ENCODE measurements at regions not wholly inside any gene's neighbourhood (a gene's known extent, or its start where the extent isn't known, plus 50 kb on each side); places are given as distances from the start of the nearest gene placed in this dataset.

DNA sequence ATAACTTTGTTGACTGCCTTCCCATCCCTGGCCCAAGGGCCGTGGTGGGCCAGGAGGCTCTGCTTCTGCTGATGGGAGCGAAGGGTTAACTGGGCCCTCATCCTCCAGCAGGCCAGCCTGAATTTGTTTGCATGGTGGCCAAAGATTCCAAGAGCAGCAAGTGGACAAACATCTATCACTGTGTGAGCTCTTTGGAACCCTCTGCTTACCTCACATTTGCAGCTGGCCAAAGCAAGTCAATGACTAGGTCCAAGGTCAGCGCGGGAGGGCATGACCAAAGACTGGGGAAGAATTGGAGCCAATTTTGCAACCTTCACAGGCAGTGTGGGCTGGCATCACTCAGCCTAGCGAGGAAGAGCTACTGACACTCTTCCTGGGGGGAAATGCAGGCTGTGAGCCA lies 67.8 kb upstream of the ATP6AP2 start:
- Histone ChIP-seq H3K4me3 (no peak overlapping the region), H3K27me3 (no peaks in the 10 kb centered on the region), H3K4me1 (no peaks in the 10 kb centered on the region), H3K27ac (no peak overlapping the region), H3K36me3 (no peaks in the 10 kb centered on the region), H3K9me3 (no peaks in the 10 kb centered on the region)
- no peak for DNase-seq
- 79% methylated on average over 5 of the region's 5 CpGs; no CpG with 5 or more reads in 1 of the 2 donors for WGBS, 2 donors (ENCODE audit: low coverage in 1 of 2)
- TF ChIP-seq, protein P1, sequence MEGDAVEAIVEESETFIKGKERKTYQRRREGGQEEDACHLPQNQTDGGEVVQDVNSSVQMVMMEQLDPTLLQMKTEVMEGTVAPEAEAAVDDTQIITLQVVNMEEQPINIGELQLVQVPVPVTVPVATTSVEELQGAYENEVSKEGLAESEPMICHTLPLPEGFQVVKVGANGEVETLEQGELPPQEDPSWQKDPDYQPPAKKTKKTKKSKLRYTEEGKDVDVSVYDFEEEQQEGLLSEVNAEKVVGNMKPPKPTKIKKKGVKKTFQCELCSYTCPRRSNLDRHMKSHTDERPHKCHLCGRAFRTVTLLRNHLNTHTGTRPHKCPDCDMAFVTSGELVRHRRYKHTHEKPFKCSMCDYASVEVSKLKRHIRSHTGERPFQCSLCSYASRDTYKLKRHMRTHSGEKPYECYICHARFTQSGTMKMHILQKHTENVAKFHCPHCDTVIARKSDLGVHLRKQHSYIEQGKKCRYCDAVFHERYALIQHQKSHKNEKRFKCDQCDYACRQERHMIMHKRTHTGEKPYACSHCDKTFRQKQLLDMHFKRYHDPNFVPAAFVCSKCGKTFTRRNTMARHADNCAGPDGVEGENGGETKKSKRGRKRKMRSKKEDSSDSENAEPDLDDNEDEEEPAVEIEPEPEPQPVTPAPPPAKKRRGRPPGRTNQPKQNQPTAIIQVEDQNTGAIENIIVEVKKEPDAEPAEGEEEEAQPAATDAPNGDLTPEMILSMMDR (IDR thresholded peaks at IDR 0.05): no peak
- no peak for TF ChIP-seq EP300 (IDR thresholded peaks at IDR 0.05; ENCODE audit: low read depth)
- no peak for TF ChIP-seq POLR2A (IDR thresholded peaks at IDR 0.05)
- TF ChIP-seq POLR2AphosphoS5 (IDR thresholded peaks at IDR 0.05): no peak
- intact Hi-C loops (cut with DNase I; ENCODE audit: low total_unique reads): no loop called here
- in situ Hi-C loops (cut with MboI; ENCODE audit: low pct_ligation_motif_present in 1 of 4, low pct_unique_long_range_greater_than_20kb in 1 of 4, low sequenced_read_pairs in 3 of 4): no loop called here

DNA sequence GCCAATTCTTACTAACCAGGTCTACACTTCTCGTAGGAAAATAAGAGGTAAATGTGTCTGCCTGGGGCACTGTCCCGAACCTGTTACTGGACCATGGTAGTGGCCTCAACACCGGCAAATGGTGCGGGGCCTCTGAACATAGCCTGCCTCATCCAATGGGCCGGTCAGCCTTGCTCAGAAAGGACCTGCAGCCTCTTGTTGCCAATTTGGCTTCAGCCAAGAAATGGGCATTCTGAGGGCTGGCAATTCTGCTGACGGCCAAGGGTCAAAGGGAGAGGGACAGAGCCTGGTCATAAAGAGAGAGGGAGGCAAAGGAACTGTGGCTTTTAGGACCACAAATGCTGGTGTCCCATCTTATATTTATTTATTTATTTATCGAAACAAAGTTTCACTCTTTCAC lies 69.5 kb upstream of the ATP6AP2 start:
- Histone ChIP-seq H3K27me3 (no peaks in the 10 kb centered on the region), H3K4me3 (no peak overlapping the region), H3K36me3 (no peaks in the 10 kb centered on the region), H3K4me1 (no peaks in the 10 kb centered on the region), H3K27ac (no peak overlapping the region), H3K9me3 (no peaks in the 10 kb centered on the region)
- 92% methylated on average over 7 of the region's 7 CpGs; no CpG with 5 or more reads in 1 of the 2 donors for WGBS, 2 donors (ENCODE audit: low coverage in 1 of 2)
- in situ Hi-C loops (cut with MboI; ENCODE audit: low pct_ligation_motif_present in 1 of 4, low pct_unique_long_range_greater_than_20kb in 1 of 4, low sequenced_read_pairs in 3 of 4) (no loop called here), intact Hi-C loops (cut with DNase I; ENCODE audit: low total_unique reads) (no loop called here)
- TF ChIP-seq EP300 (IDR thresholded peaks at IDR 0.05; ENCODE audit: low read depth): no peak
- no peak for DNase-seq

DNA sequence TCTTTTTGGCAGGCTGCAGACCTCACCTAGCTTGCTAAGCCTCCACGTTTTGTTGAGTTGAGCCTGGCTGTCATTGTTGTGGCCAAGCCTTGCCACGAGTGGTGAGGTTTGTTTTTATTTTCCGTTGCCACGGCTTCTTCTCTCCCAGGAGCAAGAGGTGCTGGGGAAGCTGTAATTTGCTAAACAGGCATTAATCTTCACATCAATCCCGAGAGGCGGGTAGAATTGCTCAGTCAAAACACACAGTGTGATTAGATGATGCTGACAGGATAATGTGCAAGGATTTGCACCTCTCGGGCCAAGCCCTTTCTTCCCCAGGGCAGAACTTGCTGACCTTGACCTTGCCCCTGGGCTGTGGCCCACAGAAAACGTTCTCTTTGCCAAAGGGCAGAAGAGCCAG lies 72.2 kb upstream of the ATP6AP2 start:
- 61% methylated on average over 8 of the region's 8 CpGs; no CpG with 5 or more reads in 1 of the 2 donors for WGBS, 2 donors (ENCODE audit: low coverage in 1 of 2)
- DNase-seq: no peak
- H3K4me1 ChIP-seq: no peaks in the 10 kb centered on the region
- TF ChIP-seq POLR2A (IDR thresholded peaks at IDR 0.05) (no peak), POLR2AphosphoS5 (IDR thresholded peaks at IDR 0.05) (no peak), EP300 (IDR thresholded peaks at IDR 0.05; ENCODE audit: low read depth) (no peak)
- TF ChIP-seq, protein P1 (IDR thresholded peaks at IDR 0.05): no peak
- H3K9me3 ChIP-seq: no peaks in the 10 kb centered on the region
- no peak overlapping the region for H3K4me3 ChIP-seq
- intact Hi-C loops (cut with DNase I; ENCODE audit: low total_unique reads) (no loop called here), in situ Hi-C loops (cut with MboI; ENCODE audit: low pct_ligation_motif_present in 1 of 4, low pct_unique_long_range_greater_than_20kb in 1 of 4, low sequenced_read_pairs in 3 of 4) (no loop called here)
- no peak overlapping the region for H3K27ac ChIP-seq
- no peaks in the 10 kb centered on the region for H3K27me3 ChIP-seq
- H3K36me3 ChIP-seq: no peaks in the 10 kb centered on the region

DNA sequence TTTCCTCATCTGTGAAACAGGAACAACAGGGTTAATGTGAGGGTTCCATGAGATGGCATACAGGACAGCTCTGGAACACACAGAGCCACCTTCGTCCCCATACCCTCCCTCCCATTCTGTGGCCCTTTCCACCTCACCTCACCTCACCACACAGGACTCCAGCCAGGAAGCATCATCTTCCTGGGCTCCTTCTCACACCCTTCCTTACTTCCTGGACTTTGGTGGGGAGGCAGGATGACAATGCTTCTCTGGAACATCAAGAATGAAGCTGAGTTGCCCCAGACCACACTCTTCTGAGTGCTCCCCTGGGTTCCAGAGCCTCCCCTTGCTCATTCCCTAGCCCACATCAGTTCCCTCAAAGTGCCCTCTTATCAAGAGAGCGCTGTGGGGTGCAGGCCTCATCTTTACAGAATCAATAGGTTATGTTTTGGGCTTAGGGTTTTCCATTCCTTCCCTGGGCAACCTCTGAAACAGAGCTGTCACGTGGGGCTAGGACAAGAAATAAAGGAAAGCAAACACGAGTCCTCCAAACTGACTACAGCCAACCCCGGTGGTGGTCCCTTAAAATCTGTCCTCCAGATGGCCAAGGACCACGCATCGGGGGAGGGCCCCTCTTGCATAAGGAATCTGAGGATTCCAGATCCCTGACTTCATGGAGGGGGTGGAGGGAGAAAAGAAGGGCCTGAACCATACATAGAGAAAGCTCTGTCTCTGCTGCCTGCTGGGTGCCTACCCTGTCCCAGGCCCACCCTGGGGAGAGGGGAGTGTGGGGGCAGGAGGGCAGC lies 74.4 kb upstream of the ATP6AP2 start:
- H3K4me1 ChIP-seq: no peaks in the 10 kb centered on the region
- no peak overlapping the region for H3K4me3 ChIP-seq
- DNase-seq: no peak
- intact Hi-C loops (cut with DNase I; ENCODE audit: low total_unique reads) (no loop called here), in situ Hi-C loops (cut with MboI; ENCODE audit: low pct_ligation_motif_present in 1 of 4, low pct_unique_long_range_greater_than_20kb in 1 of 4, low sequenced_read_pairs in 3 of 4) (no loop called here)
- no peaks in the 10 kb centered on the region for H3K9me3 ChIP-seq
- no peak overlapping the region for H3K27ac ChIP-seq
- no peaks in the 10 kb centered on the region for H3K36me3 ChIP-seq
- 80 to 84% methylated on average over 1 to 7 of the region's 7 CpGs for WGBS, 2 donors (ENCODE audit: low coverage in 1 of 2)
- H3K27me3 ChIP-seq: no peaks in the 10 kb centered on the region
- TF ChIP-seq POLR2AphosphoS5 (IDR thresholded peaks at IDR 0.05) (no peak), EP300 (IDR thresholded peaks at IDR 0.05; ENCODE audit: low read depth) (no peak), POLR2A (IDR thresholded peaks at IDR 0.05) (no peak)
- TF ChIP-seq, protein P1 (IDR thresholded peaks at IDR 0.05): no peak

Data from transverse colon (tissue), 4 donors.